Left ventricle myocardium inferior (tissue), 1 donor: ENCODE measurements at regions not wholly inside any gene's neighbourhood (a gene's known extent, or its start where the extent isn't known, plus 50 kb on each side); places are given as distances from the start of the nearest gene placed in this dataset.

Source experiments
- DNase-seq: peaks from one replicate; pipeline ENCODE4 v3.0.0-alpha.2; 2020
- H3K27ac ChIP-seq: fragments of 200-600 bp; replicated peaks from 2 replicates; pipeline ENCODE4 v1.8.0; 2021
- H3K27me3 ChIP-seq: fragments of 200-600 bp; 2 replicates; pipeline ENCODE4 v1.8.0; 2021; ENCODE audit warnings: low read depth
- H3K36me3 ChIP-seq: fragments of 200-600 bp; 2 replicates; pipeline ENCODE4 v1.8.0; 2021
- H3K4me1 ChIP-seq: fragments of 200-600 bp; 2 replicates; pipeline ENCODE4 v1.8.0; 2021
- H3K4me3 ChIP-seq: fragments of 200-600 bp; 2 replicates; pipeline ENCODE4 v1.8.0; 2021; ENCODE audit warnings: mild to moderate bottlenecking, moderate library complexity
- H3K9me3 ChIP-seq: fragments of 200-600 bp; replicated peaks from 2 replicates; pipeline ENCODE4 v1.8.0; 2021
- intact Hi-C: fragments of 100-400 bp; cut with micrococcal nuclease; formaldehyde crosslinking; loops from one replicate; pipeline ENCODE4 v1.11.0; 2022
- TF ChIP-seq, protein P1 (sequence below): fragments of 200-600 bp; IDR thresholded peaks from 2 replicates; pipeline ENCODE4 v1.8.0; 2021; ENCODE audit warnings: antibody characterized with exemption, mild to moderate bottlenecking, borderline replicate concordance
- donor health status: DM: no; HTN: yes; CAD: no; lungs with severe emphysema.

DNA sequence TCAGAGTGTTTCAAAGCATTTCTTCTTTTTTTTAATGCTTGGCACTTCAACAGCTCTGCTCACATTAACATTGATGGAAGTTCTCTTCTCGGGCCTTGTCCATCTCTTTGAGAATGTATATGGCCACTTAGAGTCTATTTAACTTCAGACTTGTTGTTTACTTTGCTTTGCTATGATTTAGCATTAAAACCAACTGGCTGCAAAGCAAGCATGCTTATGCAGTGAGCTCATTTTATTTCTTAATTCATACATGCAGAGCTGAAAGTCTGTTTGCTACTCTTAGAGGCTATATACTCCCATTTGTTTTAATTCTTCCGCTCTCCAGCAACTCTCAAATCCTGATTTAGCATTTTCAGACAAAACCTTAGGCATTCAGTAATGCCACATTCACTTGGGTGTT, 107.6 kb upstream of the PACRGL start:
- H3K36me3 ChIP-seq = no peaks in the 10 kb centered on the region
- no peaks in the 10 kb centered on the region for H3K9me3 ChIP-seq
- DNase-seq = no peak
- H3K27me3 ChIP-seq = no peaks in the 10 kb centered on the region
- H3K4me3 ChIP-seq = no peak overlapping the region
- intact Hi-C loops = no loop called here
- H3K4me1 ChIP-seq = no peaks in the 10 kb centered on the region
- H3K27ac ChIP-seq = no peak overlapping the region
- TF ChIP-seq, protein P1, sequence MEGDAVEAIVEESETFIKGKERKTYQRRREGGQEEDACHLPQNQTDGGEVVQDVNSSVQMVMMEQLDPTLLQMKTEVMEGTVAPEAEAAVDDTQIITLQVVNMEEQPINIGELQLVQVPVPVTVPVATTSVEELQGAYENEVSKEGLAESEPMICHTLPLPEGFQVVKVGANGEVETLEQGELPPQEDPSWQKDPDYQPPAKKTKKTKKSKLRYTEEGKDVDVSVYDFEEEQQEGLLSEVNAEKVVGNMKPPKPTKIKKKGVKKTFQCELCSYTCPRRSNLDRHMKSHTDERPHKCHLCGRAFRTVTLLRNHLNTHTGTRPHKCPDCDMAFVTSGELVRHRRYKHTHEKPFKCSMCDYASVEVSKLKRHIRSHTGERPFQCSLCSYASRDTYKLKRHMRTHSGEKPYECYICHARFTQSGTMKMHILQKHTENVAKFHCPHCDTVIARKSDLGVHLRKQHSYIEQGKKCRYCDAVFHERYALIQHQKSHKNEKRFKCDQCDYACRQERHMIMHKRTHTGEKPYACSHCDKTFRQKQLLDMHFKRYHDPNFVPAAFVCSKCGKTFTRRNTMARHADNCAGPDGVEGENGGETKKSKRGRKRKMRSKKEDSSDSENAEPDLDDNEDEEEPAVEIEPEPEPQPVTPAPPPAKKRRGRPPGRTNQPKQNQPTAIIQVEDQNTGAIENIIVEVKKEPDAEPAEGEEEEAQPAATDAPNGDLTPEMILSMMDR = no peak

DNA sequence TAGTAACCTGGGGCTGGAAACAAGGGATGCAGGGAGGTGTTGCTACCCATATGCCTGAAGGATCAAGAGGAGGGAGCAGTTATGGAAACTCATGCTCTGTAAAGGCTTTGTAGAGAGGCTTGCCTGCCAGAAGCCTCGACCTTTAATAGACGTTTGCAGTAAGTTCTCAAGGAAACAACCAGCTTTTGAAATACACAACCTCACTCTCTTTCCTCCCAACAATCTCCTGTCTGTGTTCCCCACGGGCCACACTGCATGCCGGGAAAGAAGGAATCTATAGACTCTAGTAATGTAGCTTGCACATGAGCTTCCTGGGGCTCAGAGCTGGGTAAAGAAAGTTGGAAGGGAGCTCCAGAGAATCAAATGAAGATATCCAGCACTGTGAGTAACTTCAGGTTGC, 101.6 kb upstream of the PACRGL start:
- no peak for DNase-seq
- no peaks in the 10 kb centered on the region for H3K4me1 ChIP-seq
- TF ChIP-seq, protein P1 = no peak
- H3K27ac ChIP-seq = no peak overlapping the region
- H3K4me3 ChIP-seq = no peak overlapping the region
- H3K36me3 ChIP-seq = no peaks in the 10 kb centered on the region
- no peaks in the 10 kb centered on the region for H3K9me3 ChIP-seq
- H3K27me3 ChIP-seq = no peaks in the 10 kb centered on the region
- intact Hi-C loops = no loop called here

GRCh38 chr4:20603671-20604313, 96.5 kb upstream of the PACRGL start:
- TF ChIP-seq, protein P1 = no peak
- DNase-seq = no peak
- H3K9me3 ChIP-seq = no peaks in the 10 kb centered on the region
- H3K27ac ChIP-seq = no peak overlapping the region
- H3K4me1 ChIP-seq = no peaks in the 10 kb centered on the region
- intact Hi-C loops = no loop called here
- no peak overlapping the region for H3K4me3 ChIP-seq
- no peaks in the 10 kb centered on the region for H3K36me3 ChIP-seq
- H3K27me3 ChIP-seq = no peaks in the 10 kb centered on the region

DNA sequence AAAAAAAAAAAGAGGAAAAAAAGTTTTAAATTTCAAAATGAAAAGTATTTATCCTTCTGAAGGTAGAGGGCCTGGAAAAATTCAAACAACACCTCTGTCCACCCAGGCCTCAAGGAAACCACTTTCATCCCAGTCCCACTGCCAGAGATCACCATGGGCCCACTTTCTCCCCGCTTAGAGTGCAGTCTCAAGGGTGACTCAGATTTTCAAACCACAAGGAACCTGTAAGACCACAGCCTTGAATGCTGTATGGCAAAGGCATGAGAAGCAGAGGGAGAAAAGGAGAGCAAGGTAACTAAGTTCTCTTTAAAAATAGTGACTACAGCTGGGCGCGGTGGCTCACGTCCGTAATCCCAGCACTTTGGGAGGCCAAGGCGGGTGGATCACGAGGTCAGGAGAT, 87.9 kb upstream of the PACRGL start:
- intact Hi-C loops = no loop called here
- no peaks in the 10 kb centered on the region for H3K9me3 ChIP-seq

DNA sequence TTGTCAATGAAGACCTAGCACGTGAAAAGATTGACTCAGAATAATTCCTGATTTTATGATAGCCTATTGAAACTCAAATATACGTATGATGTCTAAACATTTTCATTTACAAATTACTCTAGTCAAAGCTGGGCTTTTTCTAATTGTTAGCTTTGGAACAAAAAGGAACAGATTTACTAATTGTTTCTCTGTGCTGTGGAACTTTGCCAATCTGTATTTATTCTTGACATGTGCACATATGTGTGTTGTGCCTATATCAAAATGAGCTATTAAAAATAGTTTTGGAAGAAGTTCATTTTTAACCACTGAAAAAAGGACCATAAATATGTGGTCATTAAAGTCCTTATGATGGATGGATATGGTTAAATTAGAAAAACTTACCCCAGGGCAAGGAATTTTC, 85.4 kb upstream of the PACRGL start:
- Histone ChIP-seq H3K4me1 (no peaks in the 10 kb centered on the region), H3K36me3 (no peaks in the 10 kb centered on the region), H3K4me3 (no peak overlapping the region), H3K27me3 (no peaks in the 10 kb centered on the region), H3K9me3 (no peaks in the 10 kb centered on the region), H3K27ac (no peak overlapping the region)
- DNase-seq = no peak
- TF ChIP-seq, protein P1 = no peak
- intact Hi-C loops = no loop called here

More for the DNA sequence above, 87.9 kb upstream of the PACRGL start:
- Histone ChIP-seq H3K27ac (no peak overlapping the region), H3K4me3 (no peak overlapping the region), H3K4me1 (no peaks in the 10 kb centered on the region), H3K27me3 (no peaks in the 10 kb centered on the region), H3K36me3 (no peaks in the 10 kb centered on the region)
- TF ChIP-seq, protein P1 = no peak
- no peak for DNase-seq
